ENCODE measurements at regions not wholly inside any gene's neighbourhood (a gene's known extent, or its start where the extent isn't known, plus 50 kb on each side); places are given as distances from the start of the nearest gene placed in this dataset.

- peaks cover 0 to 3% of the 10 kb centered on the region in 2 donors for H3K9me3 ChIP-seq (ENCODE audit: control insufficient read depth in 2 of 2, insufficient read depth in 1 of 2, low read depth in 1 of 2, low read length in 1 of 2)
- WGBS, 2 donors = 81 to 94% methylated on average over 4 of the region's 4 CpGs
- H3K36me3 ChIP-seq (ENCODE audit: control insufficient read depth in 2 of 2, insufficient read depth in 2 of 2, low read length in 1 of 2) = no peaks in the 10 kb centered on the region
- no peak overlapping the region for H3K27ac ChIP-seq (ENCODE audit: low read depth in 2 of 2, low read length in 1 of 2)
- no peak overlapping the region for H3K4me3 ChIP-seq (ENCODE audit: low read depth in 1 of 2, low read length in 2 of 2)
- peaks cover 0 to 3% of the 10 kb centered on the region in 2 donors for H3K4me1 ChIP-seq (ENCODE audit: control insufficient read depth in 2 of 2, insufficient read depth in 2 of 2, low read length in 1 of 2)
- H3K27me3 ChIP-seq (ENCODE audit: control insufficient read depth in 1 of 2, insufficient read depth in 2 of 2, low read length in 2 of 2) = peaks cover 0 to 5% of the 10 kb centered on the region in 2 donors
Measured at GRCh38 chr21:36543924-36544323, 64.0 kb upstream of the CLDN14 start.

GRCh38 chr21:36544545-36544944 lies 64.6 kb upstream of the CLDN14 start:
- WGBS, 2 donors = 66 to 76% methylated on average over 9 of the region's 9 CpGs
- Histone ChIP-seq H3K4me1 (ENCODE audit: control insufficient read depth in 2 of 2, insufficient read depth in 2 of 2, low read length in 1 of 2) (peaks cover 0 to 3% of the 10 kb centered on the region in 2 donors), H3K4me3 (ENCODE audit: low read depth in 1 of 2, low read length in 2 of 2) (no peak overlapping the region), H3K36me3 (ENCODE audit: control insufficient read depth in 2 of 2, insufficient read depth in 2 of 2, low read length in 1 of 2) (no peaks in the 10 kb centered on the region), H3K27me3 (ENCODE audit: control insufficient read depth in 1 of 2, insufficient read depth in 2 of 2, low read length in 2 of 2) (peaks cover 0 to 5% of the 10 kb centered on the region in 2 donors), H3K27ac (ENCODE audit: low read depth in 2 of 2, low read length in 1 of 2) (no peak overlapping the region), H3K9me3 (ENCODE audit: control insufficient read depth in 2 of 2, insufficient read depth in 1 of 2, low read depth in 1 of 2, low read length in 1 of 2) (no peaks in the 10 kb centered on the region)

GRCh38 chr21:36545776-36546511 lies 66.0 kb upstream of the CLDN14 start:
- 64 to 67% methylated on average over 6 of the region's 6 CpGs for WGBS, 2 donors
- no peaks in the 10 kb centered on the region for H3K36me3 ChIP-seq (ENCODE audit: control insufficient read depth in 2 of 2, insufficient read depth in 2 of 2, low read length in 1 of 2)
- H3K4me3 ChIP-seq (ENCODE audit: low read depth in 1 of 2, low read length in 2 of 2) = no peak overlapping the region
- no peak overlapping the region for H3K27ac ChIP-seq (ENCODE audit: low read depth in 2 of 2, low read length in 1 of 2)
- H3K4me1 ChIP-seq (ENCODE audit: control insufficient read depth in 2 of 2, insufficient read depth in 2 of 2, low read length in 1 of 2) = peaks cover 0 to 3% of the 10 kb centered on the region in 2 donors
- peaks cover 0 to 5% of the 10 kb centered on the region in 2 donors for H3K27me3 ChIP-seq (ENCODE audit: control insufficient read depth in 1 of 2, insufficient read depth in 2 of 2, low read length in 2 of 2)
- H3K9me3 ChIP-seq (ENCODE audit: control insufficient read depth in 2 of 2, insufficient read depth in 1 of 2, low read depth in 1 of 2, low read length in 1 of 2) = no peaks in the 10 kb centered on the region

GRCh38 chr21:36547464-36547863 lies 67.5 kb upstream of the CLDN14 start:
- Histone ChIP-seq H3K27me3 (ENCODE audit: control insufficient read depth in 1 of 2, insufficient read depth in 2 of 2, low read length in 2 of 2) (peaks cover 0 to 4% of the 10 kb centered on the region in 2 donors), H3K4me1 (ENCODE audit: control insufficient read depth in 2 of 2, insufficient read depth in 2 of 2, low read length in 1 of 2) (peaks cover 2 to 3% of the 10 kb centered on the region in 2 donors), H3K36me3 (ENCODE audit: control insufficient read depth in 2 of 2, insufficient read depth in 2 of 2, low read length in 1 of 2) (no peaks in the 10 kb centered on the region), H3K27ac (ENCODE audit: low read depth in 2 of 2, low read length in 1 of 2) (no peak overlapping the region), H3K9me3 (ENCODE audit: control insufficient read depth in 2 of 2, insufficient read depth in 1 of 2, low read depth in 1 of 2, low read length in 1 of 2) (no peaks in the 10 kb centered on the region), H3K4me3 (ENCODE audit: low read depth in 1 of 2, low read length in 2 of 2) (no peak overlapping the region)
- 79 to 81% methylated on average over 14 of the region's 14 CpGs for WGBS, 2 donors

GRCh38 chr21:36548866-36549265 lies 68.9 kb upstream of the CLDN14 start:
- peaks cover 0 to 3% of the 10 kb centered on the region in 2 donors for H3K4me1 ChIP-seq (ENCODE audit: control insufficient read depth in 2 of 2, insufficient read depth in 2 of 2, low read length in 1 of 2)
- no peak overlapping the region for H3K27ac ChIP-seq (ENCODE audit: low read depth in 2 of 2, low read length in 1 of 2)
- no peak overlapping the region for H3K4me3 ChIP-seq (ENCODE audit: low read depth in 1 of 2, low read length in 2 of 2)
- no peaks in the 10 kb centered on the region for H3K9me3 ChIP-seq (ENCODE audit: control insufficient read depth in 2 of 2, insufficient read depth in 1 of 2, low read depth in 1 of 2, low read length in 1 of 2)
- no peaks in the 10 kb centered on the region for H3K27me3 ChIP-seq (ENCODE audit: control insufficient read depth in 1 of 2, insufficient read depth in 2 of 2, low read length in 2 of 2)
- H3K36me3 ChIP-seq (ENCODE audit: control insufficient read depth in 2 of 2, insufficient read depth in 2 of 2, low read length in 1 of 2) = no peaks in the 10 kb centered on the region
- WGBS, 2 donors = 48 to 49% methylated on average over 3 of the region's 3 CpGs

GRCh38 chr21:36549470-36549869 lies 69.5 kb upstream of the CLDN14 start:
- Histone ChIP-seq H3K27me3 (ENCODE audit: control insufficient read depth in 1 of 2, insufficient read depth in 2 of 2, low read length in 2 of 2) (no peaks in the 10 kb centered on the region), H3K4me1 (ENCODE audit: control insufficient read depth in 2 of 2, insufficient read depth in 2 of 2, low read length in 1 of 2) (peaks cover 0 to 3% of the 10 kb centered on the region in 2 donors), H3K27ac (ENCODE audit: low read depth in 2 of 2, low read length in 1 of 2) (no peak overlapping the region), H3K4me3 (ENCODE audit: low read depth in 1 of 2, low read length in 2 of 2) (no peak overlapping the region), H3K36me3 (ENCODE audit: control insufficient read depth in 2 of 2, insufficient read depth in 2 of 2, low read length in 1 of 2) (no peaks in the 10 kb centered on the region), H3K9me3 (ENCODE audit: control insufficient read depth in 2 of 2, insufficient read depth in 1 of 2, low read depth in 1 of 2, low read length in 1 of 2) (no peaks in the 10 kb centered on the region)
- 79 to 84% methylated on average over 7 of the region's 7 CpGs for WGBS, 2 donors

GRCh38 chr21:36550761-36551160 lies 70.8 kb upstream of the CLDN14 start:
- Histone ChIP-seq H3K36me3 (ENCODE audit: control insufficient read depth in 2 of 2, insufficient read depth in 2 of 2, low read length in 1 of 2) (no peaks in the 10 kb centered on the region), H3K9me3 (ENCODE audit: control insufficient read depth in 2 of 2, insufficient read depth in 1 of 2, low read depth in 1 of 2, low read length in 1 of 2) (no peaks in the 10 kb centered on the region), H3K4me1 (ENCODE audit: control insufficient read depth in 2 of 2, insufficient read depth in 2 of 2, low read length in 1 of 2) (peaks cover 0 to 3% of the 10 kb centered on the region in 2 donors), H3K4me3 (ENCODE audit: low read depth in 1 of 2, low read length in 2 of 2) (no peak overlapping the region), H3K27ac (ENCODE audit: low read depth in 2 of 2, low read length in 1 of 2) (no peak overlapping the region), H3K27me3 (ENCODE audit: control insufficient read depth in 1 of 2, insufficient read depth in 2 of 2, low read length in 2 of 2) (no peaks in the 10 kb centered on the region)
- 71 to 80% methylated on average over 7 of the region's 7 CpGs for WGBS, 2 donors

GRCh38 chr21:36551321-36551720 lies 71.4 kb upstream of the CLDN14 start:
- Histone ChIP-seq H3K4me1 (ENCODE audit: control insufficient read depth in 2 of 2, insufficient read depth in 2 of 2, low read length in 1 of 2) (peaks cover 0 to 3% of the 10 kb centered on the region in 2 donors), H3K27me3 (ENCODE audit: control insufficient read depth in 1 of 2, insufficient read depth in 2 of 2, low read length in 2 of 2) (no peaks in the 10 kb centered on the region), H3K9me3 (ENCODE audit: control insufficient read depth in 2 of 2, insufficient read depth in 1 of 2, low read depth in 1 of 2, low read length in 1 of 2) (no peaks in the 10 kb centered on the region), H3K4me3 (ENCODE audit: low read depth in 1 of 2, low read length in 2 of 2) (no peak overlapping the region), H3K27ac (ENCODE audit: low read depth in 2 of 2, low read length in 1 of 2) (no peak overlapping the region), H3K36me3 (ENCODE audit: control insufficient read depth in 2 of 2, insufficient read depth in 2 of 2, low read length in 1 of 2) (no peaks in the 10 kb centered on the region)
- 85 to 93% methylated on average over 4 of the region's 4 CpGs for WGBS, 2 donors

- H3K27me3 ChIP-seq (ENCODE audit: control insufficient read depth in 1 of 2, insufficient read depth in 2 of 2, low read length in 2 of 2) = no peaks in the 10 kb centered on the region
- 62% methylated on average over 10 of the region's 10 CpGs for WGBS, 2 donors
- no peaks in the 10 kb centered on the region for H3K9me3 ChIP-seq (ENCODE audit: control insufficient read depth in 2 of 2, insufficient read depth in 1 of 2, low read depth in 1 of 2, low read length in 1 of 2)
- no peaks in the 10 kb centered on the region for H3K36me3 ChIP-seq (ENCODE audit: control insufficient read depth in 2 of 2, insufficient read depth in 2 of 2, low read length in 1 of 2)
- no peak overlapping the region for H3K4me3 ChIP-seq (ENCODE audit: low read depth in 1 of 2, low read length in 2 of 2)
- peaks cover 0 to 3% of the 10 kb centered on the region in 2 donors for H3K4me1 ChIP-seq (ENCODE audit: control insufficient read depth in 2 of 2, insufficient read depth in 2 of 2, low read length in 1 of 2)
- no peak overlapping the region for H3K27ac ChIP-seq (ENCODE audit: low read depth in 2 of 2, low read length in 1 of 2)
Measured at GRCh38 chr21:36551731-36552433, 72.0 kb upstream of the CLDN14 start.

GRCh38 chr21:36552434-36552785 lies 72.5 kb upstream of the CLDN14 start:
- no peak overlapping the region for H3K27ac ChIP-seq (ENCODE audit: low read depth in 2 of 2, low read length in 1 of 2)
- H3K36me3 ChIP-seq (ENCODE audit: control insufficient read depth in 2 of 2, insufficient read depth in 2 of 2, low read length in 1 of 2) = no peaks in the 10 kb centered on the region
- H3K27me3 ChIP-seq (ENCODE audit: control insufficient read depth in 1 of 2, insufficient read depth in 2 of 2, low read length in 2 of 2) = no peaks in the 10 kb centered on the region
- no peak overlapping the region for H3K4me3 ChIP-seq (ENCODE audit: low read depth in 1 of 2, low read length in 2 of 2)
- H3K9me3 ChIP-seq (ENCODE audit: control insufficient read depth in 2 of 2, insufficient read depth in 1 of 2, low read depth in 1 of 2, low read length in 1 of 2) = no peaks in the 10 kb centered on the region
- peaks cover 0 to 3% of the 10 kb centered on the region in 2 donors for H3K4me1 ChIP-seq (ENCODE audit: control insufficient read depth in 2 of 2, insufficient read depth in 2 of 2, low read length in 1 of 2)

All from esophagus (tissue), 2 donors.